IMR-90 (cell line): ENCODE measurements at regions not wholly inside any gene's neighbourhood (a gene's known extent, or its start where the extent isn't known, plus 50 kb on each side); places are given as distances from the start of the nearest gene placed in this dataset.

Experiments
- ATAC-seq: fragments of 200-7000 bp; cut with Tn5 transposase; 2 replicates; pipeline ENCODE4 v1.9.1; 2020; ENCODE audit warnings: low read depth, mild to moderate bottlenecking, moderate library complexity
- BruUV-seq: library from RNA; stranded (reverse); fragments of 400-500 nt; replicated peaks from 2 replicates; lab custom pipeline; 2021; lab: Mats Ljungman, UMichigan
- CTCF ChIA-PET: fragments of 300-600 bp; formaldehyde crosslinking; extraction: SDS; loops from one replicate; lab custom pipeline; 2021; ENCODE audit warnings: antibody characterized with exemption; lab: Yijun Ruan, JAX
- POLR2A ChIA-PET: fragments of 300-600 bp; sonication (Branson Sonifier 250); formaldehyde crosslinking; loops from one replicate; lab custom pipeline; 2022; ENCODE audit warnings: antibody characterized with exemption; ENCODE audit not compliant: unreplicated experiment; lab: Charles Lee
- DNase-seq: peaks from one replicate; pipeline ENCODE4 v3.0.0; 2013
- H2AFZ ChIP-seq: replicated peaks from 2 replicates; pipeline ENCODE3; 2013; ENCODE audit warnings: low read length, mild to moderate bottlenecking; ENCODE audit not compliant: poor library complexity
- H2AK5ac ChIP-seq: 2 replicates; pipeline ENCODE4 v1.6.1; 2013; ENCODE audit warnings: low read depth, low read length, inconsistent platforms
- H2AK9ac ChIP-seq: replicated peaks from 2 replicates; pipeline ENCODE3; 2013; ENCODE audit warnings: mild to moderate bottlenecking, low read depth, low read length, moderate library complexity; ENCODE audit not compliant: poor library complexity
- H2BK120ac ChIP-seq: 2 replicates; pipeline ENCODE4 v1.6.1; 2013; ENCODE audit warnings: low read depth, low read length, inconsistent platforms
- H2BK15ac ChIP-seq: 3 replicates; pipeline ENCODE4 v1.6.1; 2013; ENCODE audit warnings: low read depth, low read length, inconsistent platforms
- H2BK20ac ChIP-seq: 2 replicates; pipeline ENCODE4 v1.6.1; 2013; ENCODE audit warnings: low read depth, mild to moderate bottlenecking, inconsistent platforms, low read length, moderate library complexity
- H2BK5ac ChIP-seq: 2 replicates; pipeline ENCODE4 v1.6.1; 2013; ENCODE audit warnings: mild to moderate bottlenecking, low read depth, low read length, inconsistent platforms; ENCODE audit not compliant: poor library complexity, severe bottlenecking
- H3K14ac ChIP-seq: replicated peaks from 2 replicates; pipeline ENCODE4 v1.6.1; 2013; ENCODE audit warnings: low read depth, low read length, inconsistent platforms
- H3K18ac ChIP-seq: 2 replicates; pipeline ENCODE4 v1.6.1; 2013; ENCODE audit warnings: low read depth, low read length, control low read depth
- H3K23ac ChIP-seq: 2 replicates; pipeline ENCODE4 v1.6.1; 2013; ENCODE audit warnings: low read depth, low read length, inconsistent platforms
- H3K27ac ChIP-seq: 2 replicates; pipeline ENCODE4 v1.5.1; 2013; ENCODE audit warnings: mild to moderate bottlenecking, control low read depth, low read length; ENCODE audit not compliant: insufficient read depth
- H3K27me3 ChIP-seq: 2 replicates; pipeline ENCODE4 v1.6.1; 2013; ENCODE audit warnings: low read length; ENCODE audit not compliant: control insufficient read depth, insufficient read depth
- H3K36me3 ChIP-seq: 2 replicates; pipeline ENCODE4 v1.6.1; 2013; ENCODE audit warnings: low read length, mixed read lengths; ENCODE audit not compliant: control insufficient read depth, insufficient read depth
- H3K4ac ChIP-seq: 2 replicates; pipeline ENCODE4 v1.6.1; 2013; ENCODE audit warnings: low read depth, low read length, inconsistent platforms
- H3K4me1 ChIP-seq: 2 replicates; pipeline ENCODE4 v1.6.1; 2013; ENCODE audit warnings: low read length, mixed read lengths; ENCODE audit not compliant: control insufficient read depth, insufficient read depth
- H3K4me2 ChIP-seq: 2 replicates; pipeline ENCODE4 v1.6.1; 2013; ENCODE audit warnings: low read depth, mild to moderate bottlenecking, control low read depth, low read length, moderate library complexity
- H3K4me3 ChIP-seq: 2 replicates; pipeline ENCODE4 v1.5.1; 2013; ENCODE audit warnings: low read depth, mild to moderate bottlenecking, control low read depth, low read length, moderate library complexity; ENCODE audit not compliant: insufficient read depth
- H3K56ac ChIP-seq: 2 replicates; pipeline ENCODE4 v1.6.1; 2013; ENCODE audit warnings: low read length, inconsistent platforms; ENCODE audit not compliant: insufficient read depth; ENCODE audit errors: extremely low read depth
- H3K79me1 ChIP-seq, 2 experiments: 2 replicates each; pipeline ENCODE4 v1.6.1; 2013; ENCODE audit warnings: low read length in 2 of 2, inconsistent platforms in 1 of 2, low read depth in 1 of 2
- H3K9ac ChIP-seq: 2 replicates; pipeline ENCODE4 v1.6.1; 2013; ENCODE audit warnings: low read depth, low read length, control low read depth
- H3K9me1 ChIP-seq: 2 replicates; pipeline ENCODE4 v1.6.1; 2013; ENCODE audit warnings: low read length, inconsistent platforms; ENCODE audit not compliant: insufficient read depth
- H3K9me3 ChIP-seq: 2 replicates; pipeline ENCODE4 v1.6.1; 2013; ENCODE audit warnings: low read length; ENCODE audit not compliant: control insufficient read depth, insufficient read depth
- H4K20me1 ChIP-seq: 2 replicates; pipeline ENCODE4 v1.6.1; 2013; ENCODE audit warnings: low read length, inconsistent platforms; ENCODE audit not compliant: insufficient read depth
- H4K5ac ChIP-seq: 2 replicates; pipeline ENCODE4 v1.6.1; 2013; ENCODE audit warnings: mild to moderate bottlenecking, low read depth, low read length, control low read depth
- H4K8ac ChIP-seq, 2 experiments: 2 replicates each; pipeline ENCODE4 v1.6.1; 2013; ENCODE audit warnings: low read depth in 2 of 2, low read length in 2 of 2, control low read depth in 1 of 2, inconsistent platforms in 1 of 2
- H4K91ac ChIP-seq: 2 replicates; pipeline ENCODE4 v1.6.1; 2013; ENCODE audit warnings: low read depth, low read length, inconsistent platforms; ENCODE audit not compliant: insufficient read depth
- BHLHE40 ChIP-seq: fragments of 150-350 bp; IDR thresholded peaks from 2 replicates; pipeline ENCODE4 v1.6.1; 2016; ENCODE audit warnings: mild to moderate bottlenecking, low read depth, low read length
- CEBPB ChIP-seq: IDR thresholded peaks from 2 replicates; pipeline ENCODE4 v1.6.1; 2012; ENCODE audit warnings: low read depth, low read length, improper control_type of control experiment
- CHD1 ChIP-seq: IDR thresholded peaks from 2 replicates; pipeline ENCODE4 v1.6.1; 2012; ENCODE audit warnings: low read depth, low read length, improper control_type of control experiment
- ELK1 ChIP-seq: fragments of 150-350 bp; IDR thresholded peaks from 2 replicates; pipeline ENCODE4 v1.6.1; 2016; ENCODE audit warnings: low read depth, mild to moderate bottlenecking, low read length, moderate library complexity, borderline replicate concordance
- FOS ChIP-seq: fragments of 150-350 bp; IDR thresholded peaks from 2 replicates; pipeline ENCODE4 v1.6.1; 2016; ENCODE audit warnings: low read depth, low read length
- MAFK ChIP-seq: IDR thresholded peaks from 2 replicates; pipeline ENCODE4 v1.6.1; 2012; ENCODE audit warnings: low read depth, low read length, improper control_type of control experiment
- MAZ ChIP-seq: IDR thresholded peaks from 2 replicates; pipeline ENCODE4 v1.6.1; 2012; ENCODE audit warnings: low read depth, mild to moderate bottlenecking, low read length, improper control_type of control experiment, moderate library complexity, borderline replicate concordance
- MXI1 ChIP-seq: IDR thresholded peaks from 2 replicates; pipeline ENCODE4 v1.6.1; 2012; ENCODE audit warnings: low read depth, mild to moderate bottlenecking, low read length, moderate library complexity, borderline replicate concordance
- NFE2L2 ChIP-seq: fragments of 150-350 bp; IDR thresholded peaks from 2 replicates; pipeline ENCODE4 v1.6.1; 2016; ENCODE audit warnings: low read depth, mild to moderate bottlenecking, low read length
- POLR2A ChIP-seq: IDR thresholded peaks from 2 replicates; pipeline ENCODE4 v1.6.1; 2012; ENCODE audit warnings: mild to moderate bottlenecking, low read depth, low read length
- RAD21 ChIP-seq: IDR thresholded peaks from 2 replicates; pipeline ENCODE4 v1.6.1; 2012; ENCODE audit warnings: low read length, improper control_type of control experiment
- RCOR1 ChIP-seq: IDR thresholded peaks from 2 replicates; pipeline ENCODE4 v1.6.1; 2012; ENCODE audit warnings: mild to moderate bottlenecking, low read length, improper control_type of control experiment; ENCODE audit not compliant: insufficient replicate concordance
- RFX5 ChIP-seq: IDR thresholded peaks from 2 replicates; pipeline ENCODE4 v1.8.0; 2012; ENCODE audit warnings: low read depth, mild to moderate bottlenecking, low read length, moderate library complexity
- SMC3 ChIP-seq: fragments of 150-350 bp; IDR thresholded peaks from 2 replicates; pipeline ENCODE4 v1.6.1; 2016; ENCODE audit warnings: low read depth, mild to moderate bottlenecking, antibody characterized with exemption, low read length, moderate library complexity
- WGBS, 2 experiments: methylation state at CpG; one replicate each; pipeline versions ENCODE4 v1.1.5 to v1.1.7; 2013; ENCODE audit warnings: missing lambda C conversion rate in 2 of 2; ENCODE audit not compliant: insufficient read length in 1 of 2; ENCODE audit errors: extremely low coverage in 2 of 2; 5-methylcytosine and 5-hydroxymethylcytosine counted together
- dilution Hi-C: fragments of 300-500 bp; cut with HindIII; formaldehyde crosslinking; loops from one replicate; pipeline ENCODE4 v1.14.3; 2018; ENCODE audit warnings: low sequenced_read_pairs; ENCODE audit not compliant: unreplicated experiment
- in situ Hi-C: fragments of 300-500 bp; cut with MboI; formaldehyde crosslinking; loops from 3 replicates; pipeline ENCODE4 v1.14.3; 2019; ENCODE audit warnings: low sequenced_read_pairs, inconsistent platforms, mixed read lengths
- intact Hi-C: fragments of 100-400 bp; cut with micrococcal nuclease; formaldehyde crosslinking; loops from 2 replicates; pipeline ENCODE4 v1.10.0; 2022
- TF ChIP-seq, protein P1 (sequence below): fragments of 150-350 bp; IDR thresholded peaks from 2 replicates; pipeline ENCODE4 v1.6.1; 2017; ENCODE audit warnings: mild to moderate bottlenecking, antibody characterized with exemption, low read length, low read depth
- TF ChIP-seq, protein P2 (sequence below): conservative IDR thresholded peaks from 2 replicates; pipeline ENCODE4 v1.5.1; 2012; ENCODE audit warnings: mild to moderate bottlenecking, low read depth, low read length, improper control_type of control experiment

DNA sequence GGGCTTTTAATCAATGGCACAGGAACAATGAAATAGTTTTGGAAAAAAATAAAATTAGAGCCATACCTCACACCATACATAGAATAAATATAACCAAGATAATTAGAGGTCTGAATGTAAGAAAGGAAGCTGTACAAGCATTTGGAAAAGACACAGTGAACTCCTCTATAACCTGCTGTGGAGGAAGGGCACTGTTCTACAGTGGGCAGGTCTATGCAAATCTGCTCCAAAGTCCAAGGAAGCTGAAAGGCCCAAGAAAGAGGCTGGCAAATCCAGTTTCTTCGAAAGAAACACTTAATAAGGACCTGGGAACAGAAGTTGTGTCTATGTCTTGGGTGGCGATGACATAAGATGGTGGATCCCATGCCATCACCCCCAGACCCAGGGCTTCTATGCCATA is 169.4 kb upstream of the RALGAPA2 start:
- no peak overlapping the region for H2BK20ac ChIP-seq
- in situ Hi-C loops = no loop called here
- H3K18ac ChIP-seq = no peak overlapping the region
- no peak overlapping the region for H2AFZ ChIP-seq
- ATAC-seq (no peak), DNase-seq (no peak)
- no peaks in the 10 kb centered on the region for H3K27me3 ChIP-seq
- no peak overlapping the region for H2AK5ac ChIP-seq
- H3K23ac ChIP-seq = no peak overlapping the region
- dilution Hi-C loops = no loop called here
- H3K27ac ChIP-seq = no peak overlapping the region
- no peak overlapping the region for H3K4me2 ChIP-seq
- H2BK15ac ChIP-seq = no peak overlapping the region
- no peak overlapping the region for H2BK5ac ChIP-seq
- no peak overlapping the region for H3K4me3 ChIP-seq
- peaks cover 6% of the 10 kb centered on the region; the same call in 1 of the 2 replicates for H3K9me3 ChIP-seq
- H4K5ac ChIP-seq = no peak overlapping the region
- BruUV-seq = no TSS peak
- H3K4ac ChIP-seq = no peak overlapping the region
- no peak overlapping the region for H2AK9ac ChIP-seq
- H3K9ac ChIP-seq = no peak overlapping the region
- no peaks in the 10 kb centered on the region for H3K36me3 ChIP-seq
- H4K20me1 ChIP-seq = no peaks in the 10 kb centered on the region
- CTCF ChIA-PET = no interaction called here
- no peak overlapping the region for H4K8ac ChIP-seq
- intact Hi-C loops = no loop called here
- H3K14ac ChIP-seq = no peak overlapping the region
- no peaks in the 10 kb centered on the region for H3K9me1 ChIP-seq
- no peak overlapping the region for H3K56ac ChIP-seq
- H3K79me1 ChIP-seq = no peaks in the 10 kb centered on the region
- no peak overlapping the region for H4K91ac ChIP-seq
- WGBS, 2 experiments = no CpG with 5 or more reads among the region's 2 CpGs
- no peaks in the 10 kb centered on the region for H3K4me1 ChIP-seq
- H2BK120ac ChIP-seq = no peak overlapping the region
- TF ChIP-seq MAFK (no peak), RCOR1 (no peak), SMC3 (no peak), NFE2L2 (no peak), RFX5 (no peak), BHLHE40 (no peak), MAZ (no peak), POLR2A (no peak), MXI1 (no peak), CEBPB (no peak), RAD21 (no peak), ELK1 (no peak), FOS (no peak), CHD1 (no peak)
- TF ChIP-seq, protein P1, sequence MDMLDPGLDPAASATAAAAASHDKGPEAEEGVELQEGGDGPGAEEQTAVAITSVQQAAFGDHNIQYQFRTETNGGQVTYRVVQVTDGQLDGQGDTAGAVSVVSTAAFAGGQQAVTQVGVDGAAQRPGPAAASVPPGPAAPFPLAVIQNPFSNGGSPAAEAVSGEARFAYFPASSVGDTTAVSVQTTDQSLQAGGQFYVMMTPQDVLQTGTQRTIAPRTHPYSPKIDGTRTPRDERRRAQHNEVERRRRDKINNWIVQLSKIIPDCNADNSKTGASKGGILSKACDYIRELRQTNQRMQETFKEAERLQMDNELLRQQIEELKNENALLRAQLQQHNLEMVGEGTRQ = no peak
- TF ChIP-seq, protein P2, sequence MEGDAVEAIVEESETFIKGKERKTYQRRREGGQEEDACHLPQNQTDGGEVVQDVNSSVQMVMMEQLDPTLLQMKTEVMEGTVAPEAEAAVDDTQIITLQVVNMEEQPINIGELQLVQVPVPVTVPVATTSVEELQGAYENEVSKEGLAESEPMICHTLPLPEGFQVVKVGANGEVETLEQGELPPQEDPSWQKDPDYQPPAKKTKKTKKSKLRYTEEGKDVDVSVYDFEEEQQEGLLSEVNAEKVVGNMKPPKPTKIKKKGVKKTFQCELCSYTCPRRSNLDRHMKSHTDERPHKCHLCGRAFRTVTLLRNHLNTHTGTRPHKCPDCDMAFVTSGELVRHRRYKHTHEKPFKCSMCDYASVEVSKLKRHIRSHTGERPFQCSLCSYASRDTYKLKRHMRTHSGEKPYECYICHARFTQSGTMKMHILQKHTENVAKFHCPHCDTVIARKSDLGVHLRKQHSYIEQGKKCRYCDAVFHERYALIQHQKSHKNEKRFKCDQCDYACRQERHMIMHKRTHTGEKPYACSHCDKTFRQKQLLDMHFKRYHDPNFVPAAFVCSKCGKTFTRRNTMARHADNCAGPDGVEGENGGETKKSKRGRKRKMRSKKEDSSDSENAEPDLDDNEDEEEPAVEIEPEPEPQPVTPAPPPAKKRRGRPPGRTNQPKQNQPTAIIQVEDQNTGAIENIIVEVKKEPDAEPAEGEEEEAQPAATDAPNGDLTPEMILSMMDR = no peak
- POLR2A ChIA-PET = no interaction called here
